ENCODE measurements at regions not wholly inside any gene's neighbourhood (a gene's known extent, or its start where the extent isn't known, plus 50 kb on each side); places are given as distances from the start of the nearest gene placed in this dataset.

- Histone ChIP-seq H3K36me3 (ENCODE audit: control insufficient read depth, insufficient read depth, low read length) (no peaks in the 10 kb centered on the region), H3K4me3 (ENCODE audit: low read length) (no peak overlapping the region), H3K4me1 (ENCODE audit: control insufficient read depth, insufficient read depth, low read length) (no peaks in the 10 kb centered on the region), H3K27me3 (ENCODE audit: control insufficient read depth, insufficient read depth, low read length) (no peaks in the 10 kb centered on the region), H3K27ac (ENCODE audit: low read depth, low read length) (no peak overlapping the region), H3K9ac (ENCODE audit: low read length) (no peak overlapping the region)
Observed at GRCh38 chr1:22224631-22225030, 81.7 kb upstream of the WNT4 start.

GRCh38 chr1:22225858-22226589 is 83.1 kb upstream of the WNT4 start:
- Histone ChIP-seq H3K27me3 (ENCODE audit: control insufficient read depth, insufficient read depth, low read length) (peaks cover under 1% of the 10 kb centered on the region), H3K4me1 (ENCODE audit: control insufficient read depth, insufficient read depth, low read length) (no peaks in the 10 kb centered on the region), H3K4me3 (ENCODE audit: low read length) (no peak overlapping the region), H3K9ac (ENCODE audit: low read length) (no peak overlapping the region), H3K27ac (ENCODE audit: low read depth, low read length) (no peak overlapping the region), H3K36me3 (ENCODE audit: control insufficient read depth, insufficient read depth, low read length) (no peaks in the 10 kb centered on the region)

- H3K9ac ChIP-seq (ENCODE audit: low read length) = no peak overlapping the region
- no peaks in the 10 kb centered on the region for H3K4me1 ChIP-seq (ENCODE audit: control insufficient read depth, insufficient read depth, low read length)
- no peaks in the 10 kb centered on the region for H3K36me3 ChIP-seq (ENCODE audit: control insufficient read depth, insufficient read depth, low read length)
- H3K4me3 ChIP-seq (ENCODE audit: low read length) = no peak overlapping the region
- no peak overlapping the region for H3K27ac ChIP-seq (ENCODE audit: low read depth, low read length)
- H3K27me3 ChIP-seq (ENCODE audit: control insufficient read depth, insufficient read depth, low read length) = peaks cover 3% of the 10 kb centered on the region
Observed at GRCh38 chr1:22228074-22228473, 85.2 kb upstream of the WNT4 start.

GRCh38 chr1:22228505-22228911 is 85.6 kb upstream of the WNT4 start:
- H3K27ac ChIP-seq (ENCODE audit: low read depth, low read length) = no peak overlapping the region
- H3K27me3 ChIP-seq (ENCODE audit: control insufficient read depth, insufficient read depth, low read length) = peaks cover 3% of the 10 kb centered on the region
- no peak overlapping the region for H3K9ac ChIP-seq (ENCODE audit: low read length)
- no peak overlapping the region for H3K4me3 ChIP-seq (ENCODE audit: low read length)
- no peaks in the 10 kb centered on the region for H3K4me1 ChIP-seq (ENCODE audit: control insufficient read depth, insufficient read depth, low read length)
- no peaks in the 10 kb centered on the region for H3K36me3 ChIP-seq (ENCODE audit: control insufficient read depth, insufficient read depth, low read length)

GRCh38 chr1:22229379-22229778 is 86.5 kb upstream of the WNT4 start:
- H3K4me3 ChIP-seq (ENCODE audit: low read length) = no peak overlapping the region
- peaks cover 3% of the 10 kb centered on the region for H3K27me3 ChIP-seq (ENCODE audit: control insufficient read depth, insufficient read depth, low read length)
- no peaks in the 10 kb centered on the region for H3K4me1 ChIP-seq (ENCODE audit: control insufficient read depth, insufficient read depth, low read length)

GRCh38 chr1:22231068-22231593 is 88.2 kb upstream of the WNT4 start:
- Histone ChIP-seq H3K27ac (ENCODE audit: low read depth, low read length) (no peak overlapping the region), H3K36me3 (ENCODE audit: control insufficient read depth, insufficient read depth, low read length) (no peaks in the 10 kb centered on the region), H3K9ac (ENCODE audit: low read length) (no peak overlapping the region), H3K27me3 (ENCODE audit: control insufficient read depth, insufficient read depth, low read length) (peaks cover 3% of the 10 kb centered on the region), H3K4me3 (ENCODE audit: low read length) (no peak overlapping the region), H3K4me1 (ENCODE audit: control insufficient read depth, insufficient read depth, low read length) (no peaks in the 10 kb centered on the region)

More at GRCh38 chr1:22229379-22229778, 86.5 kb upstream of the WNT4 start:
- Histone ChIP-seq H3K27ac (ENCODE audit: low read depth, low read length) (no peak overlapping the region), H3K9ac (ENCODE audit: low read length) (no peak overlapping the region), H3K36me3 (ENCODE audit: control insufficient read depth, insufficient read depth, low read length) (no peaks in the 10 kb centered on the region)

GRCh38 chr1:22231995-22232690 is 89.2 kb upstream of the WNT4 start:
- peaks cover 3% of the 10 kb centered on the region for H3K27me3 ChIP-seq (ENCODE audit: control insufficient read depth, insufficient read depth, low read length)
- no peaks in the 10 kb centered on the region for H3K4me1 ChIP-seq (ENCODE audit: control insufficient read depth, insufficient read depth, low read length)
- no peak overlapping the region for H3K27ac ChIP-seq (ENCODE audit: low read depth, low read length)
- H3K36me3 ChIP-seq (ENCODE audit: control insufficient read depth, insufficient read depth, low read length) = no peaks in the 10 kb centered on the region
- no peak overlapping the region for H3K4me3 ChIP-seq (ENCODE audit: low read length)
- H3K9ac ChIP-seq (ENCODE audit: low read length) = no peak overlapping the region

- Histone ChIP-seq H3K4me1 (ENCODE audit: control insufficient read depth, insufficient read depth, low read length) (no peaks in the 10 kb centered on the region), H3K36me3 (ENCODE audit: control insufficient read depth, insufficient read depth, low read length) (no peaks in the 10 kb centered on the region), H3K9ac (ENCODE audit: low read length) (no peak overlapping the region), H3K27me3 (ENCODE audit: control insufficient read depth, insufficient read depth, low read length) (peaks cover 3% of the 10 kb centered on the region), H3K4me3 (ENCODE audit: low read length) (no peak overlapping the region), H3K27ac (ENCODE audit: low read depth, low read length) (no peak overlapping the region)
Observed at GRCh38 chr1:22233222-22233621, 90.3 kb upstream of the WNT4 start.

GRCh38 chr1:22234476-22235030 is 91.7 kb upstream of the WNT4 start:
- H3K9ac ChIP-seq (ENCODE audit: low read length) = no peak overlapping the region
- no peak overlapping the region for H3K4me3 ChIP-seq (ENCODE audit: low read length)
- no peak overlapping the region for H3K27ac ChIP-seq (ENCODE audit: low read depth, low read length)
- H3K36me3 ChIP-seq (ENCODE audit: control insufficient read depth, insufficient read depth, low read length) = no peaks in the 10 kb centered on the region
- H3K4me1 ChIP-seq (ENCODE audit: control insufficient read depth, insufficient read depth, low read length) = no peaks in the 10 kb centered on the region
- H3K27me3 ChIP-seq (ENCODE audit: control insufficient read depth, insufficient read depth, low read length) = peaks cover 3% of the 10 kb centered on the region

GRCh38 chr1:22236166-22236565 is 93.3 kb upstream of the WNT4 start:
- H3K27ac ChIP-seq (ENCODE audit: low read depth, low read length) = no peak overlapping the region
- no peaks in the 10 kb centered on the region for H3K4me1 ChIP-seq (ENCODE audit: control insufficient read depth, insufficient read depth, low read length)
- H3K4me3 ChIP-seq (ENCODE audit: low read length) = no peak overlapping the region
- H3K27me3 ChIP-seq (ENCODE audit: control insufficient read depth, insufficient read depth, low read length) = peaks cover 2% of the 10 kb centered on the region
- H3K36me3 ChIP-seq (ENCODE audit: control insufficient read depth, insufficient read depth, low read length) = no peaks in the 10 kb centered on the region
- no peak overlapping the region for H3K9ac ChIP-seq (ENCODE audit: low read length)

- Histone ChIP-seq H3K27me3 (ENCODE audit: control insufficient read depth, insufficient read depth, low read length) (no peaks in the 10 kb centered on the region), H3K27ac (ENCODE audit: low read depth, low read length) (no peak overlapping the region)
Observed at GRCh38 chr1:22236900-22237299, 94.0 kb upstream of the WNT4 start.

GRCh38 chr1:22237433-22238093 is 94.7 kb upstream of the WNT4 start:
- no peaks in the 10 kb centered on the region for H3K36me3 ChIP-seq (ENCODE audit: control insufficient read depth, insufficient read depth, low read length)
- H3K4me1 ChIP-seq (ENCODE audit: control insufficient read depth, insufficient read depth, low read length) = no peaks in the 10 kb centered on the region
- no peaks in the 10 kb centered on the region for H3K27me3 ChIP-seq (ENCODE audit: control insufficient read depth, insufficient read depth, low read length)
- H3K4me3 ChIP-seq (ENCODE audit: low read length) = no peak overlapping the region
- no peak overlapping the region for H3K9ac ChIP-seq (ENCODE audit: low read length)
- H3K27ac ChIP-seq (ENCODE audit: low read depth, low read length) = no peak overlapping the region

More at GRCh38 chr1:22236900-22237299, 94.0 kb upstream of the WNT4 start:
- Histone ChIP-seq H3K36me3 (ENCODE audit: control insufficient read depth, insufficient read depth, low read length) (no peaks in the 10 kb centered on the region), H3K4me3 (ENCODE audit: low read length) (no peak overlapping the region), H3K9ac (ENCODE audit: low read length) (no peak overlapping the region), H3K4me1 (ENCODE audit: control insufficient read depth, insufficient read depth, low read length) (no peaks in the 10 kb centered on the region)
